A204.1 (cell line): ENCODE measurements at regions not wholly inside any gene's neighbourhood (a gene's known extent, or its start where the extent isn't known, plus 50 kb on each side); places are given as distances from the start of the nearest gene placed in this dataset.

ENCODE experiments used
- FAIRE-seq: peaks from 2 replicates; lab custom pipeline; 2012; peaks lifted over from hg19 to GRCh38; lab: Jason Lieb, UNC

GRCh38 chr20:50408526-50409364, 101.4 kb upstream of the PTPN1 start:
- FAIRE-seq = no peak

DNA sequence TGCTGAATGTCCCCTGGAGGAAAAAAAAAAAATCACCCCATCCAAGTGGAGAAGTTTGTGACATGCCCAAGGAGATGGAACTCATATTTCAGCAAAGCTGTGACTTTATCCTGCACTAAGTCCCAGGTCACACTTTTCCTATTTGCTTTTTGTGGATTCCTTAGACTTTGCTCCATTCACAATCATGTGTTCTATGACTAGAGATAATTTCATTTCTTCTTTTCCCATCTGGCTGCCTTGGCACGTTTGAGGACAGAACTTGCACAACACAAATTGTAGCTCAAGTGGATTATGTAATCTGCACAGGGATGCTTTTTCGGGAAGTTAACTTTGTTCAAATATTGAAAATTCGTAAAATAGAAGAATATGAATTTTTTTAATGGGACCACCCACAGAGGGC, 100.7 kb upstream of the PTPN1 start:
- no peak for FAIRE-seq

DNA sequence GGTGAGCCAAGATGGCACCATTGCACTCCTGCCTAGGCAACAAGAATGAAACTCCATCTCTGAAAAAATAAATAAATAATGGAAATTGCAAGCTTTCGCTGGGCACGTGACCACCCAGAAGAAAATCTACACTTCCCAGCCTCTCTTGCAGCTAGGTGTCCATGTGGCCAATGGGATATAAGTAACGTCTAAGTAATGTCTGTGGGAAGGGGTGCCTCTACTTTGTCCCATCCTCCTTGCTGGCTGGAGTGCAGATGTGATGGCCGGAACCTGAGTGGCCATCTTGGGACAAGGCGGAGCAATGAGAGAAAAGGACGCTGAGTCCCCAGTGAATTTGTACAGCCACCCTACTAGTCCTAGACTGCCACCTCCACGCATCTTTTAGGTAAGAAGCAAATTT, 99.8 kb upstream of the PTPN1 start:
- FAIRE-seq = no peak

DNA sequence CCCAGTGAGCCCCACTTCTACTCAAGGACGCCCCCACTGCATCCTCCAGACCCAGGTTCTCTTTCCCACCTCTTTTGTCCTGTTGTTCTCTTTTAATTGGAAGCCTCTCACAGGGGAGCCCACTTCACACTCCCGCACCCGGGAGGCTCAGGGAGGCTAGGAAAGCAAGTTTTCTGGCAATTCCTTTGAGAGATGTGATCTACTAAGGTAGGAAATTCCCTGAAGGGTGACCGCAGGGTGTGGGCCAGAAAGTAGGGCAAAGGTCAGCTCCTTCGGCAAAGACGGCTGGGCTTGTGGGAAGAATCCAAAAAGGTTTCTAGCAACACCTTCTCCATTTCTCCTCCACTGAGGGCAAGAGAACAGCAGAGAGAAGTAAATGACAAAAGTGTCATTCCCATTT, 98.1 kb upstream of the PTPN1 start:
- FAIRE-seq = no peak

DNA sequence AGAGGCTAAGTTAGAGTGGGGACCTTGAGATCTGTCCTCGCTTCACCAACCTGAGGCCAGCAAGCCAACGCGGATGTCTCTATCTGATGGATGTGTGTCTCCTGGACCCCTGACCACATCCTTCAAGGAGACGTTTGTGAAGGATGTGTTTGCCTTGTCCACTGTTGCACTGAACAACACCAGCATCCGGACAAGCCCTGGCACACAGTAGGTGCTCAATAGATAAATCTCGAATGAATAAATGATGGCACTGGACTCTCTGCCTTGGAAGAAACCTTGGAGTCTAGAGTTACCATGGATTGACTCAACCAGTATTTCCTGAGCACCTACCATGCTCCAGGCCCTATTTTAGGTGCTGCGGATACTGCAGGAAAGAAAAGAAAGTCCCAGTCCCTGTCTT, 97.7 kb upstream of the PTPN1 start:
- no peak for FAIRE-seq

DNA sequence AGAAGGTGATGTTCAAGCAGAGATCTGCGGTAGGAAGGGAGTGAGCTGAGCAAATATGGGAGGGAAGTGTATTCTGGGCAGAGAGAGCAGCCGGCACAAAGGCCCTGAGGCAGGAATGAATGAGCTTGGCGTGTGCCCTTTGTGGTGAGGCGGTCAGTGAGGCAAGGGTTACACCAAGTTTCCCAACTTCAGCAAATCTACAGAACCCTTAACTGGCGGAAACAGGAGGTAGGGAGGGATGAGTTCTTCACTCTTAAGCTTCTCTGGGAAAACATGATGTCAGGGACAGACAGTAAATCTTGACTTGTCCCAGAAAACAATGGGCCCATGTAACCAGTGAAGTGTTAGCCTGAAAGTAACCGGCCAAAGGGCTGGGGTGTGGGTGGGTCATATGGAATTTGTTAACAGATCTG, 97.1 kb upstream of the PTPN1 start:
- FAIRE-seq = no peak

DNA sequence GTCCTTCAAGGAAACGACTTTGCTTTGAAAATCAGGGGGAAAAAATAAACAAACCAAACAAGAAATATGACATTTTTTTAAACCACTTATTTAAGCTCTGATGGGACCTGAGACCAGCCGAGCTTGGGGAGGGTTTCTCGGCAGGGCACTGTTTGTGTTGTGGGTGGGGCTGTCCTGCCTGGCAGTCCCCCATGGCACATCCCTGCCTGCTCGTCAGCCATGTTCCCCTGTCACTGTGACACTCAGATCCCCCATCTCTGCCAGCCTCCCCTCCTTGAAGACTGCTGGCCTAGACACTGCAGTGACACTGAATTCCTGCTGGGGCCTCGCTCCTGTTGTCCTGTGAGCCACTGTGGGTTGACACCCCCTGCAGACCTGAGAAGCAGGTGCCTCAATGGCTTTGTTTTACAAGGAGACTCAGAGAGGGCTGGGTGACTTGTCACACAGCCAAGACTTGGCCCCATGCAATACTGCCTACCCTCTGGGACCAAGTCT, 95.1 kb upstream of the PTPN1 start:
- no peak for FAIRE-seq

GRCh38 chr20:50415516-50416268, 94.5 kb upstream of the PTPN1 start:
- no peak for FAIRE-seq

- FAIRE-seq = no peak
Observed at GRCh38 chr20:50416269-50417022, 93.7 kb upstream of the PTPN1 start.

DNA sequence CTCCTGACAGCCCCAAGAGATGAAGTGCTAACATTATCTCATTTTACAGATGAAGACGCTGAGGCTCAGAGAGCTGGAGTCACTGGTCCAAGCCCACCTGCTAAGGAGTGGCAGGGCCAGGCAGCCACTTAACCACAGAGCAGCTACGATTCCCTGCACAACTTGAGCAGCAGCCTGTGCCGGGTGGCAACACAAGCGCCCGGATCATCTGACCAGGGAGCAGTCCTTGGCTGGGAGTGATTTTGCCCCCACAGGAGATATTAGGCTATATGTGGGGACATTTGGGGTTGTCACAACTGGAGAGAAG, 93.2 kb upstream of the PTPN1 start:
- FAIRE-seq = no peak

GRCh38 chr20:50417484-50418235, 92.5 kb upstream of the PTPN1 start:
- FAIRE-seq = no peak

GRCh38 chr20:50418890-50419642, 91.1 kb upstream of the PTPN1 start:
- no peak for FAIRE-seq

- no peak for FAIRE-seq
Observed at GRCh38 chr20:50420380-50420779, 89.8 kb upstream of the PTPN1 start.

DNA sequence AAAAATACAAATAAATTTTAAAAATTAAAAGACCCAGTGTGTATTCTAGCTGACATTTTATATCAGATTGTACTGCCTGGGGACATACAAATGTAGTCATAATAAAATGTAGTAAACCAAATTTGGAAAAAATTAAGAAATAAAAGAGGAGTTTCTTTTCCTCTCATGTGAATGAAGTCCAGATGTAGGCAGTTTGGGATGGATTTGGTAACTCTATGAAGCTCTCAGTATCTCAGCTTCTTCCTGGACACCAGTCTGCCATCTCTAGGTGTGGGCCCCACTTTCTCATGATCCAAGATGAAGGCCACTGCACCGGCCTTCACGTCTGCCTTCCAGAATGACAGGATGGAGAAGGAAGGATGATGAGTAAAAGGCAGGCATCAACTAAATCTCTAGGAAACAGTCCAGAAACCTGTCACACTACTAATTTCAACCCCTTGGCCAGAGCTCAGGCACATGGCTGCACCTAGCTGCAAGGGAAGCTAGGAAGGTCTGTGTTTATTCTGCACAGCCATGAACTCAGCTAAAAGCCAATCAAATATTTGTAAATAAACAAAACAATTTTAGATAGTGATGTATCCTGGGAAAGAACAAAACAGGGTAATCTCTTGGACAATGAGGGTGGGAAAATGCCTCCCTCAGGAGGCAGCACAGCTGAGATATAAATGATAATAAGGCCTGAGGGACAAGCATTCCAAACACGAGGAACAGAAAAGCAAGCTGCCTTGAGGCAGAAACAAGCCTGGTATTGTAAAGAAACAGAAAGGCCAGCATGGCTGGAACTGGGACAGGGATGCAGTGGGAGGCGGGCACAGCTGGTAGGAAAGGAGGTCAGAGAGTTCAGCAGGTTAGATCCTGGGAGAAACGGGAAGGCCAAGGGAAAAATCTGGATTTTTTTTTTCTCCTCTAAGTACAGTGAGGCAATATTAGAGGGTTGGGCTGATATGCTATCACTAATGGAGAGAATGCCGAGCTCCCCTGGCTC, 88.5 kb upstream of the PTPN1 start:
- no peak for FAIRE-seq

DNA sequence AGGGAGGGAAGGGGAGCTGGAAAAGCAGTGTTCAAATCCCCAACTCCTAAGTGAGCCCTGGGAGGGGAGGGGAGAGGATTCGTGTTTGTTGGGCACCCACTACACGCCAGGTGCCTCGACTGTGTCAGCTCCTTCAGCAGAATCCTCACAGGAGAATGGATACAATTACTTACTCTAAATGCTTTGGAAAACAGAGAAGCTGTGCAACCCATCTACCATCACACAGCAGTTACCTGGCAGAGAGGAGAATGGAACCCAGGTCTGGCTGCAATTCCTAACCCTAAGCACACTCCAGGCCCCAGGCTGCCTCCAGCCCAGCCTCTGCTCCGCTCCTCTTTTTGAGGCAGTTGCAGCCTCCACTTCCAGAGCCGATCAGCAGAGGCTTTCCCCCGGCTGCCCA, 86.4 kb upstream of the PTPN1 start:
- no peak for FAIRE-seq

GRCh38 chr20:50425076-50425475, 85.1 kb upstream of the PTPN1 start:
- FAIRE-seq = no peak

DNA sequence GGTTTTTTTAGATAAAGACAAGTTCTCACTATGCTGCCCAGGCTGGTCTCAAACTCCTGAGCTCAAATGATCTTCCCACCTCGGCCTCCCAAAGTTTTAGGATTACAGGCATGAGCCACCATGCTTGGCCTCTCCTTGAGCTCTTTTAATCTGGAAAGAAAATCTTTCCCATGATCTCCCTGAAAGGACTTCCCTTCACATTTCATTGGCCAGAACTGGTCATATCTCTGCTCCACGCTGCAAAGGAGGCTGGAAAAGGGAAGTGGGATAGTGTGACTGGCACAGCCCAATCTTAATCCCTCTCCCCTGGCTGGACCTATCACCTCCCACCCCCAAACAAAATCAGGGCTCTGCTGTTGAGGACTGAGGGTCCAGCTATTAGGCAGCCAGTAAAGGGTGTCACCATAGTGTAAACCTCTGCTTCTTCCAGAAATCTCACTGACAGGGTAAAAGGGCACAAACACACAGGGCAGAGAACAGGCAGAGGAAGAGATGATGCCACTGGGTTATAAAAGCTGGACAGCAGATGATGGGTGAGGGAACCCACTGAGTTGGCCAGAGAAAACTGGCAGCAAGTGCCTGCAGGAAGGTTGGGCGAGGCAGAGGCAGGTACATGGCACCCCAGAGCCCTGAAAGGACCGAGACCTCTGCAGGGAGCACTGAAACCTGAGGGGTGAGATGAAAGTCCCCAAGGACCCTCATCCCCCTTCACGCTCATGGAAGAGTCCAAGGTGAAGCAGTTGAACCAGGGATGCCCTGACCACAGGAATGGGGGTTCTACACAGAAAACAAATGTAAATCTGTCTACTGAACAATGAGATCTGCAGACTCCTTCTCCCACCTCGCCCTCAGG, 83.1 kb upstream of the PTPN1 start:
- no peak for FAIRE-seq

DNA sequence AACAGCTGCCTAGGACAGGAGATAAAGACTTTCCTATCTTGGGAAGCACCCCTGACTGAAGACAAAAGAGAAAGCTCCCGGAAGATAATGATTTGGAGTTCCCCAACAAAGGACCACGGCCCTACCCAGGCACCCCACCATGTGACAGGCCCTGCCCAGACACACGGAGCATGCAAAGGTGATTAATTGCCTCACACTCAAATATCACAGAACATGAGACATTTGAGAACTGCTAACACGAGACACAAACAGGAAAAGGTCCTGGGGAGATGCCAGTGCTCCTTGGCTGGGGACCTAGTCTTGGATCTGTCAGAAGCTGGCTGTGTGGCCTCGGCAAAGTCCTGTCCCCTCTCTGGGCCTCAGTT, 82.5 kb upstream of the PTPN1 start:
- no peak for FAIRE-seq

DNA sequence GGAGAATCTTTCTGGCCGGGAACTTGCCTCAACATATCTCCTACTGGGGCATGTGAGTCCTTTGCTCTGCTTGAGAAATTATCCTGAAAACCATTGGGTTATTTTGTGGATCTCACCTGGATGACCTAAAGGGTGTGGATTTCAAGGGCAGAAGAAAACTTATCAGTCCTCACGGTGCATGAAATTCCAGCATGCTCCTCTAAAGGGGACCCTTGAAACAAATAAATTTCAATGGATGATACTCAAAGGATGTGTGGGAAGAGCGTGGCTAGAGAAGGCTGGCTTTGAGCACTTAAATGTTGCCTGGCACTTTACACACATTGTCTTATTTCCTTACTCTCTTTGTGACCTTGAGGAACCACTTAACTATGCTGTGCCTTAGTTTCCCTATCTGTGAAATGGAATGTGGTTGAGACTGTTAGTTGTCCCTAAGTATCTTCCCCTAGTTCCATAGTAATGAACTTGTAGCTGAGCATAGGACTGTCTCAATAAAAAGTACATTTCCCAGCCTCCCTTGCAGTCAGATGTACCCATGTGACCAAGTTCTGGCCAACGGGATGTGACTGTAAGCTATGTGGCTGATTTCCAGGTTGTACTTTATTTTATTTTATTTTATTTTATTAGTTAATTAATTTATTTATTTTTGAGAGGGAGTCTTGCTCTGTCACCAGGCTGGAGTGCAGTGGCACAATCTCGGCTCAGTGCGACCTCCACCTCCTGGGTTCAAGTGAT, 81.9 kb upstream of the PTPN1 start:
- FAIRE-seq = no peak
